ENCODE measurements at regions not wholly inside any gene's neighbourhood (a gene's known extent, or its start where the extent isn't known, plus 50 kb on each side); places are given as distances from the start of the nearest gene placed in this dataset.

DNA sequence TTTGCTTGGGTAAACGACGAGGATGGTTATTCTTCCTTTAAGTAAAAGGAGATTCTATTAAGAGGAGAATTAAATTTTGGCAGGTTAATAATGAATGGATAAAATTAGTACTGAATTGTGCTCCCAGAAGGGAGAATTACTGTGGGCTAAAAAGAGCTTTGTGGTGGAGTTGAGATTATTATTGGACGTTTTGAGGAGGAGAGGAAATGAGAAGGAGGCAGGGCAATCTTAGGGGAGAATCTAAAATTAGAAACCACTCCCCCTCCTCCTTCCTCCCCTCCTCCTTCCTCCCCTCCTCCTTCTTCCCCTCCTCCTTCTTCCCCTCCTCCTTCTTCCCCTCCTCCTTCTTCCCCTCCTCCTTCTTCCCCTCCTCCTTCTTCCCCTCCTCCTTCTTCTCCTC, 331.8 kb downstream of the PRL start:
- DNase-seq: no peak
- peaks cover 8% of the 10 kb centered on the region for H3K4me1 Mint-ChIP-seq
- no peak for ATAC-seq
- H3K27ac Mint-ChIP-seq: peak overlapping the region in 1 of 2 donors; percentile 11
- peak overlapping the region in 1 of 2 donors; percentile 19 for H3K4me3 Mint-ChIP-seq
- H3K9me3 Mint-ChIP-seq: no peaks in the 10 kb centered on the region
- H3K27me3 Mint-ChIP-seq: no peaks in the 10 kb centered on the region

DNA sequence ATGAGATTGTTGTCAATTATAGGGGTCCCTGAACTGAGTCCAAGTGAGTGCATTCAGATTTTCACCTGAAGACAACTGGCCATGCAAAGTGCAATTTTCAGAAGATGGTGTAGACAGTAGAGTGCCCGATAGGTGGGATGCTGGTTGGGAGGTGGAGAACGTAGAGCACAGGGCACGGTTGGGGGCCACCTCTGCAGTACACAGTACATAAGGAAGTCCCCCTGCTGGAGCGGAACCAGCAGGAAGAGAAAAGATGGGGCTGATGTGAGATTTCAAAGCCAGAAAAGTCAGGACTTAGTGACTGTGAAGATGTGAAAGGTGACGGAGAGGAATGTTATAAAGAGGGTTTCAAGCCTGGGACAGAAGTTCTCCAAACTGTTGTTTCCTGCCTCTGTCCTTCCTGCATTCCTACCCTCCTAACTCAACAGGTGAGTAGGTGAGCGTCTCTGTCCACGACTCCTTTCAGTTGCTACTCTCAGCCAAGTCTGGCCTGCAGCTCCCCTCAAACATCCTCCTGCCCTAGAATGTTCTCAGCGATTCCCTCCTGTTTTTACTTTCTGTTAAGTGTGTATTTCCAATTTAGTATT, 330.8 kb downstream of the PRL start:
- peaks cover 8% of the 10 kb centered on the region for H3K4me1 Mint-ChIP-seq
- ATAC-seq (no peak), DNase-seq (no peak)
- no peaks in the 10 kb centered on the region for H3K9me3 Mint-ChIP-seq
- H3K27ac Mint-ChIP-seq: no peak overlapping the region
- no peaks in the 10 kb centered on the region for H3K27me3 Mint-ChIP-seq
- H3K4me3 Mint-ChIP-seq: no peak overlapping the region

DNA sequence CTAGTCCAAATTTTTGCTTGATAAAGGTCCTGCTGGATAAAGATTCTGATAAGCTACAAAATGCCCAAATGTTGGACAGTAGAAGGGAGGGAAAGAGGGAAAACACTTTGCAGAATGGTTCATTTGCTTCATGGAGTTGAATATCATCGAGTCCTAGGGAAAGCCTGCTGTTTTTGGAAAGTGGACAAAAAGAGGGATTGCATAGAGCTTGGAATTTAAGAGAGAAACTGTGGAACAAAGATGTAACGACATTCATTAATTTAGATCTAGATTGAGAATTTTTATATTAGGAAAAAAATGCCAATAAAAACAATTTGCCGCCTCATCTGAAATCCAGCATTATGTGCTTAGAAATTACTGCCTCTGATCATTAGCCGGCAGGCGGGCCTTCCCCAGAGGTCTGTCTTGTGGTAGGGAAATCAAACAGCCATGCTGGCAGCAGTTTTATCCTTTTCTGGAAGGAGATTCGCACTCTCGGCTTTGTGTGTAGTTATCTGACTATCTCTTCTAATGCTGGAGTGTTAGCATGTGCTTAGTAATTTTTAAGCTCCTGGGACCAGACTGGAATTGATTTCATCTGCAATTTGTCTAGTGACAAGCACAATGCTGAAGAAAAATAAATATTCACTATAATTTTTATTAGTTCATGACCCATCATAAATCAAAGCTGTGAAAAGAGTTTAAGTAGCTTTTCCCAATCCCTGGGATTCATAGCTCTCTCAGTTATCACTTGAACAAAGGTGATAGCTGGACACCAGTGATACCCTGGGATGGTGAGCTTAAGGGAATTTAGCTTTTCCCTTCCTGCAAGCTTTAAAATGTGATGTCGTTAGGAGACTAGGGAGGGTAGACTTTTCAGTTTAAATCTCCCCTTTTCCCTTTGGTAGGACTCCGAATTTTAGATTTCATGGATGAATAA, 329.5 kb downstream of the PRL start:
- DNase-seq (no peak), ATAC-seq (no peak)
- no peaks in the 10 kb centered on the region for H3K9me3 Mint-ChIP-seq
- peaks cover 8% of the 10 kb centered on the region for H3K4me1 Mint-ChIP-seq
- no peak overlapping the region for H3K27ac Mint-ChIP-seq
- no peaks in the 10 kb centered on the region for H3K27me3 Mint-ChIP-seq
- H3K4me3 Mint-ChIP-seq: no peak overlapping the region

DNA sequence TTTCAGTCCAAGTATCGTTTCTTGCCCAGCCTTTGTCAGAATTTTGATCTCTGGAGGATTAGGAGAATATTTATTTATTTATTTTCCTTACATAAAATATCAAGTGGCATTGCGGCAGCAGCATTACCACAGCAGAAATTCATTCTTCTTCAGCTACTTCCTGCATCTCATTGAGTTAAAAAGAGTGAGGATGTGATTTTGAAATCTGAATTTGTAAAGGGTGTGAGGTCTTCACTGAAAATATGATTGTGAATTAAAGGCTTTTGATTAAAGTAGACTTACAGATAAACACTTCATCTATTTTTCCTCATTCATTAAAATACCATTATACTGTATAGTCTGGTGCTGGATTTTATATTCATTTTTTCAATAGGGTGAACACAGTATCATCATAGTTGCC, 328.4 kb downstream of the PRL start:
- Mint-ChIP-seq H3K9me3 (no peaks in the 10 kb centered on the region), H3K27ac (no peak overlapping the region), H3K27me3 (no peaks in the 10 kb centered on the region), H3K4me1 (peaks cover 8% of the 10 kb centered on the region), H3K4me3 (no peak overlapping the region)
- no peak for ATAC-seq
- DNase-seq: no peak

DNA sequence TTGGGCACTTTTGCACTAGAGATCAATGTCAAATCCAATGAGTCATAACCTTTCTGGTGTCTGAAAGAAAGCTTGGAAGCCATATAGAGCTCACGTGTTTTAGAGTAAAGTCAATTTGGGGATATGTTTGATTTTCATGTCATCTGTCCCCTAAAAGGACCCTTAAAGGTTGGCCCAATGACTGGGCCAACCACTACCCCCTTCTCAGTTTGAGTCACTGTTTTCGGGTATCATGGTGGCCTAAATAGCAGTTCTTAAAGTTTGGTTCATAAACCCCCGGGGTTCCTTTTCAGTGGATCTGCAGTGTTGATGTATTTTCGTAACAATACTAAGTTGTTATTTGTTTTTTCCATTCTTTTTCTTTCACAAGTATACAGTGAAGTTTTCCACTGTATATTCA, 327.6 kb downstream of the PRL start:
- no peaks in the 10 kb centered on the region for H3K9me3 Mint-ChIP-seq
- no peaks in the 10 kb centered on the region for H3K27me3 Mint-ChIP-seq
- ATAC-seq: no peak
- DNase-seq: no peak
- no peak overlapping the region for H3K4me3 Mint-ChIP-seq
- no peak overlapping the region for H3K27ac Mint-ChIP-seq
- peaks cover 8% of the 10 kb centered on the region for H3K4me1 Mint-ChIP-seq

DNA sequence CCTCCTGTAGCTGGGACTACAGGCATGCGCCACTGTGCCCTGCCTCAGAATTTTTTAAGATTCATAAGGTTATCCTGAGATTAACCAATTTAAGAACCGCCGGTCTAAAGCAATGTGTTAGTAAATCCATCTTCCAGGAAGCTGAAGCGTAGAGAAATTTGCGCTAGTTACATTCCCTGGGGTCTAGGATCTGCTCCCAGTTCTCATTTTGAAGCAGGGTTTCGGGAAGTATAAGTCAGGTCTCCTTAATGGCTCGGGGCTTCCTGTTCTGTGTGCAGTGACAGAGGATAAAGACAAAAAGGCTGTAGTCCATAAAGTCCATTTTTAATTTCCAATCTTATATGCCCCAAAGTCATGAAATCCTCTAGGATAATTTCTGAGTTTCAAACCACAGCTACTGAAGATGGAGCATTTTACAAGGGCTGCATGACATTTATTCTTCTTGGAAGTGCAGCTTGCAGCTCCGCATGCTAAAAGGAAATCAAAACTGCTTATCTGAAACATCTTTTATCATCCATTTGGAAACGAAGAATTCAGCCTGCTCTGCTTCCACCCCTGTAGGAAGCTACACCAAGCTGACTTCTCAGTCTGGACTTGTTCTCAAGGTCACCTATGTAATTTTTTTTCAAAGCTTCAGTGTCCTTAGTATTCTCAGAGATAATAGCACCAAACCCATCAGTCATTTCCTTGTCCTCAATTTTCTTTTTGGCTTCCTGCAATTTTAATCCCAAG, 326.1 kb downstream of the PRL start:
- H3K4me3 Mint-ChIP-seq: no peak overlapping the region
- DNase-seq (no peak), ATAC-seq (no peak)
- no peaks in the 10 kb centered on the region for H3K4me1 Mint-ChIP-seq
- H3K9me3 Mint-ChIP-seq: no peaks in the 10 kb centered on the region
- no peaks in the 10 kb centered on the region for H3K27me3 Mint-ChIP-seq
- H3K27ac Mint-ChIP-seq: no peak overlapping the region

DNA sequence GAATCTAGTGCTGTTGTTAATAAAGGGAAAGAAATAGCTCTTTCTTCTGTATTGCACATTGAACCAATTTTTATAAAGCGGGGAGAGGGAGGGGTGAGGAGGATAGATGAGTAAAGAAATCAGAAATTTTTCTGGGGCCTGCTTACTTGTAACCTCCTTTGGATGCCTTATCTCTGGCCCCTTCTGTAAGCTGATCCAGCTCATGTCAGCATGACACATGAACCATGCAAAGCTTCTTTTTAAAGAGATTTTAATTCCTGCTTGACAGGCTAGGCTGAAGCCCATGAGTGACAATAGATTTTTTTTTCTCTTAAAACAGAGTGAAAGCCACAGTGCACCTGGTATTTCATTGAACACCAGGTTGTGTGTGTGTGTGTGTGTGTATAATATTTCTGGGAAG, 325.3 kb downstream of the PRL start:
- Mint-ChIP-seq H3K4me3 (no peak overlapping the region), H3K27me3 (no peaks in the 10 kb centered on the region), H3K27ac (no peak overlapping the region), H3K4me1 (no peaks in the 10 kb centered on the region), H3K9me3 (no peaks in the 10 kb centered on the region)
- ATAC-seq (no peak), DNase-seq (no peak)

DNA sequence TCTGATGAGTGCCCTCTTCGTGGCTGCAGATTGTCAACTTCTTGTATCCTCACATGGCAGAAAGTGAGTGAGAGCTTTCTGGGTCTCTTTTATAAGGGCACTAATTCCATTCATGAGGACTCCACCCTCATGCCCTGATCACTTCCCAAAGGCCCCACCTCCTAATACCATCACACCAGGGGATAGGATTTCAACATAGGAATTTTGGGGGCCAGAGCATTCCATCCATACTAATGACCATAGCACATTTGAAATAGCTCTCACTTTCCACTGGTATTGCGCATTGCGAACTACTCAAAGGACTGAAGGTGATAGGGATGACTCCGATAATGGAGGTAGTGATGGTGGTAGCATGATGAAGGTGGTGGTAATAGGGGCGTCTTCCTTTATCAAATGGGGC, 324.3 kb downstream of the PRL start:
- no peaks in the 10 kb centered on the region for H3K9me3 Mint-ChIP-seq
- H3K4me1 Mint-ChIP-seq: no peaks in the 10 kb centered on the region
- no peak for DNase-seq
- no peak overlapping the region for H3K4me3 Mint-ChIP-seq
- no peaks in the 10 kb centered on the region for H3K27me3 Mint-ChIP-seq
- H3K27ac Mint-ChIP-seq: no peak overlapping the region
- ATAC-seq: no peak

DNA sequence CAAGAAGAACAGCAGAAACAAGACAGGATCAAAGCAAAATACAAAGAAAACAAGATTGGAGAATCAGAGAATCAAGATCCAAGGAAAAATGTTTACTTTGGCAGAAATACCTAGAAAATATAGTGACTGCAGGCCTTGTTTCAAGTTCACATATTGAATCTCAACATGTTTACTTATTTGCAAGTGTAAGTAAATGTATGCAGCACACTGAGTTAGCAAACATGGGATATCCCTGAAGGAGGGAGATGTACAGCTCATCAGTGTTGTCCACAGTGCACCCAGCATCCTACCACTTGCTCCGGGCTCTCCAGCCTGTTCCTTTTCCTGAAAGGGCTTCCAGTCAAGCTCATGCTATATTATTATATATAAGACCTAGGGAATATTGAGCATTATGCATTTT, 319.5 kb downstream of the PRL start:
- no peaks in the 10 kb centered on the region for H3K4me1 Mint-ChIP-seq
- DNase-seq (no peak), ATAC-seq (no peak)
- H3K27ac Mint-ChIP-seq: no peak overlapping the region
- H3K27me3 Mint-ChIP-seq: peaks cover 10% of the 10 kb centered on the region
- H3K4me3 Mint-ChIP-seq: no peak overlapping the region
- peaks cover 8 to 10% of the 10 kb centered on the region in 2 donors for H3K9me3 Mint-ChIP-seq

DNA sequence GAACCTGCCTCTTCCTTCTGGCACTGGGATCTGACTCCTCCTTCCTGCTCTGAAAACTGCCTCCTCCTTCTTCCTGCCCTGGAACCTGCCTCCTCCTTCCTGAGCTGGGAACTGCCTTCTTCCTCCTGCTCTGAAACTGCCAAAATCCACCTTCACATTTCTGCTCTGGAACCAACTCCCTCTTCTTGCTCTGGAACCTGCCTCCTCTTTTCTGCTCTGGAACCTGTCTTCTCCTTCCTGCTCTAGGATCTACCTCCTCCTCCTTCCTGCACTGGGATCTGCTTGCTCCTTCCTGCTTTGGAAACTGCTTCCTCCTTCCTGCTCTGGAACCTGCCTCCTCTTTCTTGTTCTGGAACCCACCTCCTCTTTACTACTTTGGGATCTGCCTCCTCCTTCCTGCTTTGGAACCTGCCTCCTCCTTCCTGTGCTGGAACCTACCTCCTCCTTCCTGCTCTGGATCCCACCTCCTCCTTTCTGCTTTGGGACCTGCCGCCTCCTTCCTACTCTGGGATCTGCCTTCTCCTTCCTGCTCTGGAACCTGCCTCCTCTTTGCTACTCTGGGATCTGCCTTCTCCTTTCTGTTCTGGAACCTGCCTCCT, 315.5 kb downstream of the PRL start:
- Mint-ChIP-seq H3K9me3 (peaks cover 8 to 10% of the 10 kb centered on the region in 2 donors), H3K4me3 (no peak overlapping the region), H3K4me1 (peaks cover 1% of the 10 kb centered on the region), H3K27ac (no peak overlapping the region), H3K27me3 (peaks cover 10% of the 10 kb centered on the region)
- DNase-seq: no peak
- ATAC-seq: no peak

DNA sequence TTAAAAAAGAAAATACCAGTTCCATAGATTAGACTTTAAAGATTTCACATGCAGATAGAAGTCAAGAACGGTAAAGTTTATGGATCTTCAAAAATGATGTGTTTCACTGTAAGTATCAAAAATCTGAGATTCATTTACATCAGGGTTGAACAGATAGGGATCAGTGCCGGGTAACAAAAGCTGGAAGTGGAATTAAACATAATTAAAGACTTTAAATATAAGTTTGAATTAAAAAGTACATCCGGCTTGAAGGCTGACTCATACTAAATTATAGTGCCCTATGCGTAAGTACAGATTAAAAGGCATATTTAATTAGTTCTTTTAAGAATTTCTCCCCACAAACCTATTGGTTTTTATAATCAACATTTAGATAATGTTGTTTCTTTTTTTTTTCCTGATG, 312.7 kb downstream of the PRL start:
- Mint-ChIP-seq H3K27ac (no peak overlapping the region), H3K4me3 (no peak overlapping the region), H3K27me3 (peaks cover 10% of the 10 kb centered on the region), H3K9me3 (peaks cover 8 to 10% of the 10 kb centered on the region in 2 donors), H3K4me1 (peaks cover 17% of the 10 kb centered on the region)
- DNase-seq: no peak
- ATAC-seq: no peak

DNA sequence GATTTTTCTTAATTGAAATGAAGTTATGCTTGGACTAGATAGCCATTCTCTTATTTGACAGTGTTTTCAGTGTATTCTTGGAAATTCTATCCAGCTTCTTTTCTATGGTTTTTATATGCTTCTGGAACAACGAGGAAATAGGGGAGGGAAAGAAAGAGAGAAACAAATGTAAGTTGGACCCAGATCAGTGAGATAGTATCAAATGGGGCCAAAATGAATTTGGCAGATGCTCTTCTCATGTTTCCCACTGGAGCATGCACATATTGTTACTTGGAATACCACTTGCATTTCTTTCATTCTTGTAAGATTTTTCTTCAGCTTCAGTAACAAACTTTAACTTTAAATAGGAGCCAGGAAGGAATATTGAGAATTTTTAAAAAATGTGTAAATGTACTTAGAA, 312.3 kb downstream of the PRL start:
- Mint-ChIP-seq H3K27me3 (peaks cover 10% of the 10 kb centered on the region), H3K4me3 (no peak overlapping the region), H3K4me1 (peaks cover 17% of the 10 kb centered on the region), H3K27ac (no peak overlapping the region), H3K9me3 (peaks cover 8 to 10% of the 10 kb centered on the region in 2 donors)
- ATAC-seq (no peak), DNase-seq (no peak)

DNA sequence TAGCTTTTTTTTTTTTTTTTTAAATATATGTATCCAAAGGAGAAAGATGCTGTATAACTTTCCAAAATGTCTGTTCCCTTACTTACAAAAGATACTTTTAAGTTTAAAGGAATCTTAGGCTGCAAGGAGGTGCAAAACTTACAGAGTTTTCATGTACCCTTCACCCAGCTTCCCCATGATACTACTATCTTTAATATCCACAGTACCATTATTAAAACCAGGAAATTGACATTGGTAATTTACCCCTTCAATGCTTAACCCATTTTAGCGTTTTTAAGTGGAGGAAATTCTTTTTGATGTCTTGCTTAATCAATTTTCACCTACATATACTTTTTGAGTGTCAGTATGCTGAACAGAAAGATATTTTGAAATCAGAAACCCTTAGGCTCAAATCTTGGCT, 310.9 kb downstream of the PRL start:
- H3K27ac Mint-ChIP-seq: no peak overlapping the region
- peaks cover 10% of the 10 kb centered on the region for H3K27me3 Mint-ChIP-seq
- DNase-seq (no peak), ATAC-seq (no peak)
- peaks cover 17% of the 10 kb centered on the region for H3K4me1 Mint-ChIP-seq
- H3K9me3 Mint-ChIP-seq: peaks cover 8 to 10% of the 10 kb centered on the region in 2 donors
- H3K4me3 Mint-ChIP-seq: no peak overlapping the region

DNA sequence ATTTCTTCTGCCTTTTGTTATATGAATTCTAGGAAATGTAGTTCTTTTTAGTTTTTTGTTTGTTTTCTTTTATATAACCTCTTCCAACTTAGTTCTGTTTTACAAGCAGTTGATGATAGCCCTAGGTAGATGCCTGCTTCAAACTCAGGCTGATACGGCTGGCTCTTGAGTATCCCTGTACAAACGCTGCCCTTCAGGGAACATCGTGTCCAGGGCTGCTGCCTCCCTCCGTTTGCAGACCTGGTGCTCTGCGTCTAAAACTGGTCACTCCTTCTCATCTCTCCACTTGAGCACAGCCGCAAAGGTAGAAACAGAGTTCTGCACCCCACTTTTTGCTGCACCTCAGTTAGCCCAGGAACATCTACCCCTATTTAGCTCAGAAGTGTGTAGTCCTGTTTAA, 310.1 kb downstream of the PRL start:
- H3K4me3 Mint-ChIP-seq: no peak overlapping the region
- peaks cover 5% of the 10 kb centered on the region for H3K27me3 Mint-ChIP-seq
- DNase-seq (no peak), ATAC-seq (no peak)
- H3K4me1 Mint-ChIP-seq: peaks cover 18% of the 10 kb centered on the region
- H3K9me3 Mint-ChIP-seq: peaks cover 2 to 4% of the 10 kb centered on the region in 2 donors
- peak overlapping the region in 1 of 2 donors; percentile 74 for H3K27ac Mint-ChIP-seq

DNA sequence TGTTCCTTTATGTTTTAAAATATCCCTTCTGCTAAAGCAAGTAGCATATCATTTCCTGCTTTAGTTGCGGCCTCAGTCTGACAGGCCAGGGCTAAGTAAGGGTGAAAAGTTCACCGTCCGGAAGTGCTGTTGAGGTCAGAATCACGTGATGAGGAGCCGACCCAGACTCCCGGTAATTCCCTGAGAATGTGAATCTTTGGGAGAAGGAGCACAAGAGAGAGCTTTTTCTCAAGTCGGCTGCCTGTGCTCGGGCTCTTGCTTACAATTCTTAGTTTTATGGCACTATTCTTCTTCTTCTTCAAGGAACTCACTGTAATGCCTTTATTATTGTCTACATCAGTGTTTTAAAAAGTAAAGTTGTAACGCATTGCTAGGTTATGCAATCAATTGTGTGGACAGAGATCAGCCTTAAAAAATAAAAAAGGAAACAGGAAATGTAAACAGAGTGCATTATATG, 309.3 kb downstream of the PRL start:
- peak overlapping the region in 1 of 2 donors; percentile 85 for H3K27ac Mint-ChIP-seq
- peaks cover 24% of the 10 kb centered on the region for H3K4me1 Mint-ChIP-seq
- DNase-seq: peak in 1 of 2 donors; percentile 9
- peak overlapping the region; percentile 42 to 54 for H3K4me3 Mint-ChIP-seq
- peak; percentile 58 for ATAC-seq
- H3K9me3 Mint-ChIP-seq: no peaks in the 10 kb centered on the region
- H3K27me3 Mint-ChIP-seq: no peaks in the 10 kb centered on the region
